Smooth muscle cell (in vitro differentiated cells): ENCODE measurements at regions not wholly inside any gene's neighbourhood (a gene's known extent, or its start where the extent isn't known, plus 50 kb on each side); places are given as distances from the start of the nearest gene placed in this dataset.

Experiments
- DNase-seq: peaks from one replicate; lab custom pipeline; 2025; ENCODE audit not compliant: unreplicated experiment; lab: John Stamatoyannopoulos, UW
- H2AFZ ChIP-seq: fragments of 200-600 bp; sonication (generic); 2 replicates; pipeline ENCODE4 v1.6.0; 2016; ENCODE audit warnings: antibody characterized with exemption, low read depth, mild to moderate bottlenecking
- H3F3A ChIP-seq: fragments of 200-600 bp; sonication (generic); 2 replicates; pipeline ENCODE4 v1.6.0; 2017; ENCODE audit warnings: antibody characterized with exemption, low read depth
- H3K27ac ChIP-seq: fragments of 200-600 bp; sonication (generic); 2 replicates; pipeline ENCODE4 v1.5.1; 2016; ENCODE audit warnings: low read depth, mild to moderate bottlenecking
- H3K27me3 ChIP-seq: fragments of 200-600 bp; sonication (generic); 2 replicates; pipeline ENCODE4 v1.6.1; 2016; ENCODE audit warnings: low read depth, mild to moderate bottlenecking
- H3K36me3 ChIP-seq: fragments of 200-600 bp; sonication (generic); 2 replicates; pipeline ENCODE4 v1.5.1; 2016; ENCODE audit warnings: low read depth
- H3K4me1 ChIP-seq: fragments of 200-600 bp; sonication (generic); 2 replicates; pipeline ENCODE4 v1.5.1; 2016; ENCODE audit warnings: low read depth
- H3K4me2 ChIP-seq: fragments of 200-600 bp; sonication (generic); 2 replicates; pipeline ENCODE4 v1.6.0; 2016; ENCODE audit warnings: mild to moderate bottlenecking
- H3K4me3 ChIP-seq: fragments of 200-600 bp; sonication (generic); 2 replicates; pipeline ENCODE4 v1.5.1; 2016; ENCODE audit warnings: mild to moderate bottlenecking
- H3K79me2 ChIP-seq: fragments of 200-600 bp; sonication (generic); 2 replicates; pipeline ENCODE4 v1.6.0; 2016; ENCODE audit warnings: low read depth, mild to moderate bottlenecking
- H3K9ac ChIP-seq: fragments of 200-600 bp; sonication (generic); 2 replicates; pipeline ENCODE4 v1.6.0; 2016; ENCODE audit warnings: low read depth
- H3K9me3 ChIP-seq: fragments of 200-600 bp; sonication (generic); replicated peaks from 2 replicates; pipeline ENCODE4 v1.5.1; 2016; ENCODE audit warnings: low read depth
- H4K20me1 ChIP-seq: fragments of 200-600 bp; sonication (generic); 2 replicates; pipeline ENCODE4 v1.6.0; 2016; ENCODE audit warnings: low read depth
- WGBS: methylation state at CpG from one replicate; pipeline ENCODE4 v1.1.7; 2016; ENCODE audit warnings: low lambda C conversion rate; 5-methylcytosine and 5-hydroxymethylcytosine counted together
- TF ChIP-seq, protein P1 (sequence below): fragments of 200-600 bp; sonication (generic); IDR thresholded peaks from 2 replicates; pipeline ENCODE4 v1.5.1; 2017; ENCODE audit warnings: borderline replicate concordance, mild to moderate bottlenecking, antibody characterized with exemption; ENCODE audit not compliant: insufficient read depth, poor library complexity, severe bottlenecking

DNA sequence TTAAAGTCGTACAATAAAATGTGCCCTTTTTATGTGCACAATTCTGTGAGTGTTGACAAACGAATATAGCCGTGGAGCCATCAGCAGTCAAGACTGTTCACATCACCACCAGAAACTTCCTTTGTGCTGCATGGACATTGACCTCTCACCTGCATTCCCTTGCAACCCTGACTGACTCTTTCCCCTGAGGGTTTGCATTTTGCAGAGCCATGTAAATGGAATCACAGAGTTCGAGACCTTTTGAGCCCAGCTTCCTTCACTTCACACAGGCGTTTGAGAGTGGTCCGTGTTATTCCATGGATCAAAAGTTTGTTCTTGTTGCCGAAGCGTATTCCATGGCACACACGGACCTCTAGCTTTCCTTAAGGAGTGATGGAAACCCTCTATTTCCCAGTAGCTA is 328.2 kb downstream of the DRD1 start:
- H3K9ac ChIP-seq = no peak overlapping the region
- no peaks in the 10 kb centered on the region for H3K4me1 ChIP-seq
- peaks cover 26% of the 10 kb centered on the region for H3K27me3 ChIP-seq
- no peak overlapping the region for H3K27ac ChIP-seq
- no peaks in the 10 kb centered on the region for H3K9me3 ChIP-seq
- 80% methylated on average over 9 of the region's 9 CpGs for WGBS
- no peaks in the 10 kb centered on the region for H3F3A ChIP-seq
- no peaks in the 10 kb centered on the region for H3K79me2 ChIP-seq
- no peak overlapping the region for H2AFZ ChIP-seq
- H3K4me3 ChIP-seq = no peak overlapping the region
- no peak overlapping the region for H3K4me2 ChIP-seq
- no peaks in the 10 kb centered on the region for H4K20me1 ChIP-seq
- TF ChIP-seq, protein P1, sequence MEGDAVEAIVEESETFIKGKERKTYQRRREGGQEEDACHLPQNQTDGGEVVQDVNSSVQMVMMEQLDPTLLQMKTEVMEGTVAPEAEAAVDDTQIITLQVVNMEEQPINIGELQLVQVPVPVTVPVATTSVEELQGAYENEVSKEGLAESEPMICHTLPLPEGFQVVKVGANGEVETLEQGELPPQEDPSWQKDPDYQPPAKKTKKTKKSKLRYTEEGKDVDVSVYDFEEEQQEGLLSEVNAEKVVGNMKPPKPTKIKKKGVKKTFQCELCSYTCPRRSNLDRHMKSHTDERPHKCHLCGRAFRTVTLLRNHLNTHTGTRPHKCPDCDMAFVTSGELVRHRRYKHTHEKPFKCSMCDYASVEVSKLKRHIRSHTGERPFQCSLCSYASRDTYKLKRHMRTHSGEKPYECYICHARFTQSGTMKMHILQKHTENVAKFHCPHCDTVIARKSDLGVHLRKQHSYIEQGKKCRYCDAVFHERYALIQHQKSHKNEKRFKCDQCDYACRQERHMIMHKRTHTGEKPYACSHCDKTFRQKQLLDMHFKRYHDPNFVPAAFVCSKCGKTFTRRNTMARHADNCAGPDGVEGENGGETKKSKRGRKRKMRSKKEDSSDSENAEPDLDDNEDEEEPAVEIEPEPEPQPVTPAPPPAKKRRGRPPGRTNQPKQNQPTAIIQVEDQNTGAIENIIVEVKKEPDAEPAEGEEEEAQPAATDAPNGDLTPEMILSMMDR = no peak
- H3K36me3 ChIP-seq = no peaks in the 10 kb centered on the region
- DNase-seq = no peak

DNA sequence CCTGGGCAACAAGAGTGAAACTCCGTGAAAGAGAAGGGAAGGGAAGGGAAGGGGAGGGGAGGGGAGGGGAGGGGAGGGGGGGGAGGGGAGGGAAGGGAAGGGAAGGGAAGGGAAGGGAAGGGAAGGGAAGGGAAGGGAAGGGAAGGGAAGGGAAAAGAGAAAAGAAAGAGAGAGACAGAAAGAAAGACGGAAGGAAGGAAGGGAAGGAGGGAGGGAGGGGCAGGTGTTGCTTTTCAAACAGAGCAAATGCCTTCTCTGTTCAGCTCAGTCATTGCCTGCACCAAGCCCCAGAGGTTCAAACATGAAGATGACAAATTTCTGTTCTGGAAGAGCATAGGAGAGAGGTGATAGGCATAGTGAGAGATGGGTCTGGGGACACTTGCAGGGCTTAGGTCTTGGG is 330.0 kb downstream of the DRD1 start:
- WGBS = 44% methylated on average over 1 of the region's 2 CpGs

DNA sequence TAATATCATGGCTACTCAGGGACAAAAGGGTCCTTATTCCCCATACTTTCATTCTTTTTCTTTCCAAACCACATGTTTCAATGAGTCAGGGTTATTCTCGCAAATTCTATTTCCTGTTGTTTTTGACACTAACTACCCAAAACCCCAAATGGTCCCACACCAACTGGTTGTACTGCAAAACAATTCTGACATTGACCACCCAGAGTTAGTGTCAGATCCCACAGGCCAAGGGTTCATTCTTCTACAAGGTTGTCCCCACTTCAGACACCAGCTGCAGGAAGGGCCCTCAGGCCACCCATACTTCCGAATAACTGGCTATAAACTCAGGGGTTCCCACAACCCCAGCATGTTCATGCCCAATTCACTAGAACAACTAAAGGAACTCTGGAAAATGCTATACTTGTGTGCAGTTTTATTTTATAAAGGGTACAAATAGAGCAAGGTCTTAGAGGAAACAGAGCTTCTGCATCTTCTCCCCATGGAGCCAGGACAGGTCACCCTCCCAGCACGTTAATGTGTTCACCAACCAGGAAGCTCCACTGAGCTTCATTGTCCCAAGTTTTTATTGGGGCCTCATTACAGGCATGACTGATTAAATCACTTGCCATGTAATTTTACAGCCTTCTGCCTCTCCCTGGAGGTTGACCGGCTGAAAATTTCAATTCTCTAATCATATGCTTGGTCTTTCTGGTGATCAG is 334.8 kb downstream of the DRD1 start:
- H3F3A ChIP-seq = no peaks in the 10 kb centered on the region
- DNase-seq = no peak
- no peak overlapping the region for H3K9ac ChIP-seq
- TF ChIP-seq, protein P1 = no peak
- no peaks in the 10 kb centered on the region for H4K20me1 ChIP-seq
- H2AFZ ChIP-seq = no peak overlapping the region
- WGBS = 95% methylated on average over 4 of the region's 4 CpGs
- peaks cover 2% of the 10 kb centered on the region for H3K4me1 ChIP-seq
- H3K79me2 ChIP-seq = no peaks in the 10 kb centered on the region
- H3K27ac ChIP-seq = no peak overlapping the region
- H3K4me3 ChIP-seq = no peak overlapping the region
- no peaks in the 10 kb centered on the region for H3K36me3 ChIP-seq
- peaks cover 6% of the 10 kb centered on the region for H3K9me3 ChIP-seq
- H3K27me3 ChIP-seq = no peaks in the 10 kb centered on the region
- H3K4me2 ChIP-seq = no peak overlapping the region

More for the DNA sequence above, 330.0 kb downstream of the DRD1 start:
- no peak for DNase-seq
- no peaks in the 10 kb centered on the region for H3K4me1 ChIP-seq
- no peak overlapping the region for H3K9ac ChIP-seq
- no peaks in the 10 kb centered on the region for H4K20me1 ChIP-seq
- no peak overlapping the region for H3K4me2 ChIP-seq
- peaks cover 26% of the 10 kb centered on the region for H3K27me3 ChIP-seq
- TF ChIP-seq, protein P1 = no peak
- no peaks in the 10 kb centered on the region for H3K79me2 ChIP-seq
- H3F3A ChIP-seq = no peaks in the 10 kb centered on the region
- H3K4me3 ChIP-seq = no peak overlapping the region
- H3K27ac ChIP-seq = no peak overlapping the region
- H2AFZ ChIP-seq = no peak overlapping the region
- no peaks in the 10 kb centered on the region for H3K36me3 ChIP-seq
- peaks cover 6% of the 10 kb centered on the region for H3K9me3 ChIP-seq

DNA sequence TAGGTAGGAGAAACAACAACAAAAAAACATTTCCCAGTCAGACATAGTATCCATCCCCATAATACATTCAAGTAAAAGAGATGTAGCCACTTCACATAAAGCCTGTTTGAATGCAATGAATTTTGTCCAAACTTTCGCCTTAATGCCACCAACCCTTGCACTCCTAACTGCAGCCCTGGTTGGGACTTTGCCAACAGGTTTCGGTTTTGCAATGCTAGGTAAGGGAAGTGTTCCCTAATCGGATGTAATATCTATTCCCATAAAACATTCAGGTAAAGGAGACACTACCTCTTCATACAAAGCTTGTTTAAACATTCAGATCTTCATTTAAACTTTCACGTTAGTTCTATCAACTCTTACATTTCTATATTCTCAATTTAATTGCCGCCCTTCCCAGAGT is 336.1 kb downstream of the DRD1 start:
- Histone ChIP-seq H3K27ac (no peak overlapping the region), H3K9ac (no peak overlapping the region), H3K4me1 (peaks cover 5% of the 10 kb centered on the region), H3K9me3 (peaks cover 6% of the 10 kb centered on the region), H3K27me3 (no peaks in the 10 kb centered on the region), H3K79me2 (no peaks in the 10 kb centered on the region), H2AFZ (no peak overlapping the region), H4K20me1 (no peaks in the 10 kb centered on the region), H3K4me2 (no peak overlapping the region), H3K36me3 (no peaks in the 10 kb centered on the region), H3K4me3 (no peak overlapping the region), H3F3A (no peaks in the 10 kb centered on the region)
- 67% methylated on average over 5 of the region's 5 CpGs for WGBS
- DNase-seq = no peak
- TF ChIP-seq, protein P1 = no peak
